HepG2 (cell line): ENCODE measurements at regions not wholly inside any gene's neighbourhood (a gene's known extent, or its start where the extent isn't known, plus 50 kb on each side); places are given as distances from the start of the nearest gene placed in this dataset.

Experiments used
- ATAC-seq: fragments of 200-7000 bp; cut with Tn5 transposase; 3 replicates; pipeline ENCODE4 v1.9.1; 2020; ENCODE audit warnings: mild to moderate bottlenecking, moderate library complexity
- BruUV-seq: library from RNA; stranded (reverse); fragments of 400-500 nt; replicated peaks from 2 replicates; lab custom pipeline; 2021; lab: Mats Ljungman, UMichigan
- CTCF ChIA-PET: fragments of 300-600 bp; formaldehyde crosslinking; extraction: SDS; loops from one replicate; lab custom pipeline; 2021; ENCODE audit warnings: low total read pairs, inconsistent platforms, low intra/inter-chr PET ratio; lab: Yijun Ruan, JAX
- POLR2A ChIA-PET: fragments of 350-600 bp; sonication (Branson Sonifier 250); formaldehyde crosslinking; loops from one replicate; lab custom pipeline; 2020; ENCODE audit warnings: antibody characterized with exemption, inconsistent platforms; lab: Yijun Ruan, JAX
- DNase-seq: peaks from one replicate; pipeline ENCODE4 v3.0.0-alpha.2; 2015; ENCODE audit warnings: low spot score
- FAIRE-seq: peaks from 3 replicates; lab custom pipeline; 2011; peaks lifted over from hg19 to GRCh38; lab: Jason Lieb, UNC
- H2AFZ ChIP-seq: one replicate; pipeline ENCODE4 v1.6.1; 2011; ENCODE audit warnings: low read length, inconsistent platforms
- H3K27ac ChIP-seq: fragments of 300-600 bp; 3 replicates; pipeline ENCODE4 v1.8.0; 2011; ENCODE audit warnings: mixed run types, mild to moderate bottlenecking, mixed read lengths, low read length, inconsistent platforms; ENCODE audit not compliant: insufficient read depth; ENCODE audit errors: extremely low read length
- H3K27me3 ChIP-seq, 2 experiments: fragments of 200-600 bp in 1 of 2; 2 replicates in 1 of 2; 3 replicates in 1 of 2; pipeline versions ENCODE4 v1.6.0 to v1.8.0; 2011; ENCODE audit warnings: low read length in 2 of 2, mild to moderate bottlenecking in 2 of 2, moderate library complexity in 2 of 2, inconsistent platforms in 1 of 2; ENCODE audit not compliant: insufficient read depth in 2 of 2, control insufficient read depth in 1 of 2
- H3K36me3 ChIP-seq, 2 experiments: fragments of 200-600 bp in 1 of 2; replicated peaks in 1 of 2; 2 replicates in 1 of 2; 3 replicates in 1 of 2; pipeline versions ENCODE4 v1.5.1 to v1.8.0; 2011; ENCODE audit warnings: low read length in 2 of 2, inconsistent platforms in 1 of 2; ENCODE audit not compliant: insufficient read depth in 2 of 2, control insufficient read depth in 1 of 2
- H3K4me1 ChIP-seq: 2 replicates; pipeline ENCODE4 v1.5.1; 2012; ENCODE audit warnings: low read length, inconsistent platforms; ENCODE audit not compliant: insufficient read depth
- H3K4me2 ChIP-seq: 2 replicates; pipeline ENCODE4 v1.6.0; 2011; ENCODE audit warnings: low read depth, low read length, inconsistent platforms
- H3K4me3 ChIP-seq, 3 experiments: fragments of 200-600 bp in 1 of 3; sonication (generic), shearing (Covaris generic) in 1 of 3; replicated peaks in 1 of 3; 2 replicates each; pipeline ENCODE4 v1.5.1; 2011 to 2016; ENCODE audit warnings: low read length in 3 of 3, inconsistent platforms in 2 of 3, low read depth in 2 of 3, mild to moderate bottlenecking in 2 of 3, control low read depth in 1 of 3, mixed read lengths in 1 of 3; ENCODE audit not compliant: insufficient read depth in 1 of 3
- H3K79me2 ChIP-seq: one replicate; pipeline ENCODE4 v1.6.1; 2011; ENCODE audit warnings: low read length, inconsistent platforms; ENCODE audit not compliant: insufficient read depth
- H3K9ac ChIP-seq: 2 replicates; pipeline ENCODE4 v1.6.0; 2011; ENCODE audit warnings: mild to moderate bottlenecking, low read depth, low read length, inconsistent platforms; ENCODE audit not compliant: insufficient read depth
- H3K9me3 ChIP-seq: 2 replicates; pipeline ENCODE4 v1.5.1; 2012; ENCODE audit warnings: mild to moderate bottlenecking, low read length
- H4K20me1 ChIP-seq: 2 replicates; pipeline ENCODE4 v1.6.0; 2011; ENCODE audit warnings: inconsistent platforms, mild to moderate bottlenecking, low read length, moderate library complexity; ENCODE audit not compliant: insufficient read depth
- AGO2 ChIP-seq: fragments of 200-400 bp; formaldehyde crosslinking; optimal IDR thresholded peaks from 2 replicates; pipeline ENCODE3; 2017; ENCODE audit warnings: mild to moderate bottlenecking, low read depth, low read length, moderate library complexity
- ATF7 ChIP-seq, 2 experiments: fragments of 450-650 bp in 1 of 2; sonication (generic) in 1 of 2; formaldehyde crosslinking in 1 of 2; IDR thresholded peaks; 2 replicates each; pipeline versions ENCODE4 v1.4.0 to v1.6.1; 2016 to 2020; ENCODE audit warnings: antibody characterized with exemption in 1 of 2, mild to moderate bottlenecking in 1 of 2, missing genetic modification reagents in 1 of 2
- GTF3A ChIP-seq: sonication (generic); formaldehyde crosslinking; conservative IDR thresholded peaks from 2 replicates; pipeline ENCODE4 v1.4.0; 2020; ENCODE audit warnings: mild to moderate bottlenecking, missing genetic modification reagents
- HBP1 ChIP-seq: IDR thresholded peaks from 2 replicates; pipeline ENCODE4 v1.6.1; 2016; ENCODE audit warnings: low read depth, control low read depth
- HNRNPK ChIP-seq: fragments of 200-400 bp; formaldehyde crosslinking; IDR thresholded peaks from 2 replicates; pipeline ENCODE4 v1.6.1; 2018; ENCODE audit warnings: low read length, low read depth, moderate library complexity, mild to moderate bottlenecking; ENCODE audit not compliant: poor library complexity, severe bottlenecking
- MYC ChIP-seq: sonication (generic); formaldehyde crosslinking; IDR thresholded peaks from 2 replicates; pipeline ENCODE4 v1.9.0; 2021; ENCODE audit warnings: missing genetic modification reagents, borderline replicate concordance
- SRSF1 ChIP-seq: fragments of 200-400 bp; formaldehyde crosslinking; optimal IDR thresholded peaks from 2 replicates; pipeline ENCODE3; 2017; ENCODE audit warnings: mild to moderate bottlenecking, low read depth, low read length, moderate library complexity
- ZNF253 ChIP-seq: sonication (generic); formaldehyde crosslinking; IDR thresholded peaks from 2 replicates; pipeline ENCODE4 v1.8.0; 2022; ENCODE audit warnings: mild to moderate bottlenecking, missing genetic modification reagents, borderline replicate concordance
- ZNF557 ChIP-seq: sonication (generic); formaldehyde crosslinking; IDR thresholded peaks from 2 replicates; pipeline ENCODE4 v1.4.0; 2020; ENCODE audit warnings: missing genetic modification reagents
- ZNF598 ChIP-seq: sonication (generic); formaldehyde crosslinking; IDR thresholded peaks from 2 replicates; pipeline ENCODE4 v1.5.1; 2020; ENCODE audit warnings: mild to moderate bottlenecking, missing genetic modification reagents, borderline replicate concordance
- ZNF766 ChIP-seq: sonication (generic); formaldehyde crosslinking; IDR thresholded peaks from 2 replicates; pipeline ENCODE4 v1.5.0; 2020; ENCODE audit warnings: missing genetic modification reagents, borderline replicate concordance
- ZSCAN5A ChIP-seq: sonication (generic); formaldehyde crosslinking; IDR thresholded peaks from 2 replicates; pipeline ENCODE4 v1.8.0; 2022; ENCODE audit warnings: mild to moderate bottlenecking, missing genetic modification reagents, borderline replicate concordance
- WGBS: methylation state at CpG from one replicate; pipeline ENCODE4 v1.1.6; 2017; ENCODE audit warnings: low lambda C conversion rate; 5-methylcytosine and 5-hydroxymethylcytosine counted together
- in situ Hi-C: cut with HindIII; loops from 2 replicates; pipeline ENCODE4 v1.10.0; 2017; ENCODE audit warnings: low pct_unique_long_range_greater_than_20kb; ENCODE audit not compliant: extremely low pct_ligation_motif_present
- intact Hi-C: fragments of 100-400 bp; cut with micrococcal nuclease; formaldehyde crosslinking; loops from one replicate; pipeline ENCODE4 v1.10.0; 2022; ENCODE audit not compliant: unreplicated experiment
- TF ChIP-seq, protein P1 (sequence below): conservative IDR thresholded peaks from 2 replicates; pipeline ENCODE4 v1.6.1; 2018; ENCODE audit warnings: missing genetic modification reagents
- TF ChIP-seq, protein P2 (sequence below): sonication (generic); formaldehyde crosslinking; IDR thresholded peaks from 2 replicates; pipeline ENCODE4 v1.4.0; 2020; ENCODE audit warnings: missing genetic modification reagents

GRCh38 chr17:63138713-63139112 is 172.7 kb downstream of the TANC2 start:
- FAIRE-seq = no peak
- Histone ChIP-seq H3K9me3 (no peaks in the 10 kb centered on the region), H3K9ac (no peak overlapping the region)
- CTCF ChIA-PET = no interaction called here
- TF ChIP-seq ZNF253 (CRISPR knock-in tag) (no peak), ZNF557 (CRISPR knock-in tag) (no peak), ZNF598 (no peak), ZNF766 (CRISPR knock-in tag) (no peak), MYC (CRISPR knock-in tag) (no peak), ATF7 (IDR thresholded peaks at IDR 0.05) (peak; percentile 46), ATF7 (CRISPR knock-in tag; IDR thresholded peaks at IDR 0.05) (no peak), HNRNPK (no peak)
- TF ChIP-seq, all 625 proteins: peak for 1
- Histone ChIP-seq H3K4me2 (no peak overlapping the region), H3K27ac (no peak overlapping the region), H3K79me2 (no peaks in the 10 kb centered on the region), H3K36me3 (no peaks in the 10 kb centered on the region), H3K4me3 (no peak overlapping the region), H3K4me1 (no peaks in the 10 kb centered on the region), H4K20me1 (no peaks in the 10 kb centered on the region), H2AFZ (no peak overlapping the region), H3K27me3 (peaks cover 0 to 1% of the 10 kb centered on the region in 2 experiments; a peak in 2 of 5 replicates)
- in situ Hi-C loops (no loop called here), intact Hi-C loops (no loop called here)
- ATAC-seq (no peak), DNase-seq (no peak)
- BruUV-seq = no TSS peak
- WGBS = 14% methylated on average over 3 of the region's 3 CpGs
- POLR2A ChIA-PET = no interaction called here

GRCh38 chr17:63139356-63139755 is 173.3 kb downstream of the TANC2 start:
- H2AFZ ChIP-seq = no peak overlapping the region
- FAIRE-seq (no peak), DNase-seq (no peak), ATAC-seq (no peak)
- no peak overlapping the region for H3K4me3 ChIP-seq
- H4K20me1 ChIP-seq = no peaks in the 10 kb centered on the region
- no peaks in the 10 kb centered on the region for H3K9me3 ChIP-seq
- H3K36me3 ChIP-seq = no peaks in the 10 kb centered on the region
- no peak overlapping the region for H3K4me2 ChIP-seq
- in situ Hi-C loops = no loop called here
- H3K27ac ChIP-seq = no peak overlapping the region
- no peaks in the 10 kb centered on the region for H3K79me2 ChIP-seq
- POLR2A ChIA-PET = no interaction called here
- no peak overlapping the region for H3K9ac ChIP-seq
- H3K4me1 ChIP-seq = no peaks in the 10 kb centered on the region
- 31% methylated on average over 3 of the region's 3 CpGs for WGBS
- peaks cover 0 to 1% of the 10 kb centered on the region in 2 experiments; a peak in 2 of 5 replicates for H3K27me3 ChIP-seq
- no TSS peak for BruUV-seq
- CTCF ChIA-PET = no interaction called here
- intact Hi-C loops = no loop called here
- no peak for TF ChIP-seq GTF3A (CRISPR knock-in tag)
- TF ChIP-seq ZSCAN5A (CRISPR knock-in tag) = no peak
- TF ChIP-seq, protein P1, sequence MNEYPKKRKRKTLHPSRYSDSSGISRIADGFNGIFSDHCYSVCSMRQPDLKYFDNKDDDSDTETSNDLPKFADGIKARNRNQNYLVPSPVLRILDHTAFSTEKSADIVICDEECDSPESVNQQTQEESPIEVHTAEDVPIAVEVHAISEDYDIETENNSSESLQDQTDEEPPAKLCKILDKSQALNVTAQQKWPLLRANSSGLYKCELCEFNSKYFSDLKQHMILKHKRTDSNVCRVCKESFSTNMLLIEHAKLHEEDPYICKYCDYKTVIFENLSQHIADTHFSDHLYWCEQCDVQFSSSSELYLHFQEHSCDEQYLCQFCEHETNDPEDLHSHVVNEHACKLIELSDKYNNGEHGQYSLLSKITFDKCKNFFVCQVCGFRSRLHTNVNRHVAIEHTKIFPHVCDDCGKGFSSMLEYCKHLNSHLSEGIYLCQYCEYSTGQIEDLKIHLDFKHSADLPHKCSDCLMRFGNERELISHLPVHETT (CRISPR knock-in tag) = no peak
- TF ChIP-seq HBP1 = no peak
- TF ChIP-seq AGO2 = no peak
- no peak for TF ChIP-seq SRSF1
- TF ChIP-seq, protein P2, sequence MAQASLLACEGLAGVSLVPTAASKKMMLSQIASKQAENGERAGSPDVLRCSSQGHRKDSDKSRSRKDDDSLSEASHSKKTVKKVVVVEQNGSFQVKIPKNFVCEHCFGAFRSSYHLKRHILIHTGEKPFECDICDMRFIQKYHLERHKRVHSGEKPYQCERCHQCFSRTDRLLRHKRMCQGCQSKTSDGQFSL (CRISPR knock-in tag) = no peak
